ENCODE measurements at regions not wholly inside any gene's neighbourhood (a gene's known extent, or its start where the extent isn't known, plus 50 kb on each side); places are given as distances from the start of the nearest gene placed in this dataset.

GRCh38 chr7:31448649-31449048, 65.2 kb upstream of the ITPRID1 start:
- H3K36me3 Mint-ChIP-seq: no peaks in the 10 kb centered on the region
- H3K27ac Mint-ChIP-seq: no peak overlapping the region
- H3K4me3 Mint-ChIP-seq: no peak overlapping the region
- H3K27me3 Mint-ChIP-seq (ENCODE audit: low read depth): peaks cover 24% of the 10 kb centered on the region
- no peak for TF ChIP-seq CTCF (IDR thresholded peaks at IDR 0.05; ENCODE audit: unreplicated experiment)
- no peaks in the 10 kb centered on the region for H3K4me1 Mint-ChIP-seq
- no peak for DNase-seq (ENCODE audit: low spot score in 2 of 2, unreplicated experiment in 2 of 2)
- H3K9me3 Mint-ChIP-seq: no peaks in the 10 kb centered on the region

- TF ChIP-seq CTCF (IDR thresholded peaks at IDR 0.05; ENCODE audit: unreplicated experiment): no peak
- Mint-ChIP-seq H3K27me3 (ENCODE audit: low read depth) (peaks cover 20% of the 10 kb centered on the region), H3K36me3 (no peaks in the 10 kb centered on the region), H3K4me1 (no peaks in the 10 kb centered on the region), H3K9me3 (no peaks in the 10 kb centered on the region), H3K4me3 (no peak overlapping the region), H3K27ac (no peak overlapping the region)
- no peak for DNase-seq (ENCODE audit: low spot score in 2 of 2, unreplicated experiment in 2 of 2)
Observed at GRCh38 chr7:31455844-31456243, 58.0 kb upstream of the ITPRID1 start.

- H3K27me3 Mint-ChIP-seq (ENCODE audit: low read depth): peaks cover 16% of the 10 kb centered on the region
- no peaks in the 10 kb centered on the region for H3K9me3 Mint-ChIP-seq
- no peak overlapping the region for H3K4me3 Mint-ChIP-seq
- no peak overlapping the region for H3K27ac Mint-ChIP-seq
- H3K36me3 Mint-ChIP-seq: no peaks in the 10 kb centered on the region
- no peak for TF ChIP-seq CTCF (IDR thresholded peaks at IDR 0.05; ENCODE audit: unreplicated experiment)
- no peak for DNase-seq (ENCODE audit: low spot score in 2 of 2, unreplicated experiment in 2 of 2)
- no peaks in the 10 kb centered on the region for H3K4me1 Mint-ChIP-seq
Observed at GRCh38 chr7:31456646-31457368, 57.1 kb upstream of the ITPRID1 start.

- Mint-ChIP-seq H3K27me3 (ENCODE audit: low read depth) (peaks cover 16% of the 10 kb centered on the region), H3K9me3 (no peaks in the 10 kb centered on the region)
- no peak for TF ChIP-seq CTCF (IDR thresholded peaks at IDR 0.05; ENCODE audit: unreplicated experiment)
Observed at GRCh38 chr7:31457551-31457950, 56.3 kb upstream of the ITPRID1 start.

GRCh38 chr7:31458203-31458602, 55.7 kb upstream of the ITPRID1 start:
- Mint-ChIP-seq H3K27me3 (ENCODE audit: low read depth) (peaks cover 15% of the 10 kb centered on the region), H3K27ac (no peak overlapping the region), H3K36me3 (no peaks in the 10 kb centered on the region), H3K9me3 (no peaks in the 10 kb centered on the region), H3K4me3 (no peak overlapping the region), H3K4me1 (no peaks in the 10 kb centered on the region)
- TF ChIP-seq CTCF (IDR thresholded peaks at IDR 0.05; ENCODE audit: unreplicated experiment): no peak
- DNase-seq (ENCODE audit: low spot score in 2 of 2, unreplicated experiment in 2 of 2): no peak

More at GRCh38 chr7:31457551-31457950, 56.3 kb upstream of the ITPRID1 start:
- H3K4me3 Mint-ChIP-seq: no peak overlapping the region
- no peaks in the 10 kb centered on the region for H3K4me1 Mint-ChIP-seq
- H3K36me3 Mint-ChIP-seq: no peaks in the 10 kb centered on the region
- DNase-seq (ENCODE audit: low spot score in 2 of 2, unreplicated experiment in 2 of 2): no peak
- no peak overlapping the region for H3K27ac Mint-ChIP-seq
